PC-3 (cell line): ENCODE measurements at regions not wholly inside any gene's neighbourhood (a gene's known extent, or its start where the extent isn't known, plus 50 kb on each side); places are given as distances from the start of the nearest gene placed in this dataset.

Source experiments
- ATAC-seq: fragments of 200-7000 bp; cut with Tn5 transposase; 2 replicates; pipeline ENCODE4 v1.9.1; 2020; ENCODE audit warnings: mild to moderate bottlenecking, moderate library complexity
- BruUV-seq: library from RNA; stranded (reverse); fragments of 400-500 nt; replicated peaks from 2 replicates; lab custom pipeline; 2021; lab: Mats Ljungman, UMichigan
- CTCF ChIA-PET: fragments of 300-600 bp; sonication (Branson Sonifier 250); formaldehyde crosslinking; loops from one replicate; lab custom pipeline; 2022; ENCODE audit warnings: antibody characterized with exemption; lab: Charles Lee
- POLR2A ChIA-PET: fragments of 300-600 bp; sonication (Branson Sonifier 250); formaldehyde crosslinking; loops from one replicate; lab custom pipeline; 2022; ENCODE audit warnings: antibody characterized with exemption; ENCODE audit not compliant: unreplicated experiment; lab: Charles Lee
- DNase-seq: peaks from one replicate; pipeline ENCODE4 v3.0.0-alpha.2; 2015
- H2AFZ ChIP-seq: fragments of 300-600 bp; sonication (generic); 2 replicates; pipeline ENCODE4 v1.6.0; 2016; ENCODE audit warnings: antibody characterized with exemption, low read length
- H3F3A ChIP-seq: fragments of 300-600 bp; sonication (generic); one replicate; pipeline ENCODE4 v1.6.0; 2017; ENCODE audit warnings: antibody characterized with exemption, low read length, control low read depth, mild to moderate bottlenecking; ENCODE audit not compliant: unreplicated experiment
- H3K27ac ChIP-seq: fragments of 300-600 bp; sonication (generic); 2 replicates; pipeline ENCODE4 v1.5.1; 2016; ENCODE audit warnings: mild to moderate bottlenecking, low read length
- H3K27me3 ChIP-seq: fragments of 300-600 bp; sonication (generic); 2 replicates; pipeline ENCODE4 v1.6.1; 2016; ENCODE audit warnings: low read length, mixed read lengths
- H3K36me3 ChIP-seq: fragments of 300-600 bp; sonication (generic); 2 replicates; pipeline ENCODE4 v1.6.1; 2016; ENCODE audit warnings: low read depth, mixed run types, low read length, mixed read lengths
- H3K4me1 ChIP-seq: fragments of 300-600 bp; sonication (generic); 2 replicates; pipeline ENCODE4 v1.5.1; 2016; ENCODE audit warnings: low read length; ENCODE audit not compliant: insufficient read depth
- H3K4me2 ChIP-seq: fragments of 300-600 bp; sonication (generic); 2 replicates; pipeline ENCODE4 v1.6.0; 2016; ENCODE audit warnings: low read length
- H3K4me3 ChIP-seq: fragments of 300-600 bp; sonication (generic); 2 replicates; pipeline ENCODE4 v1.5.1; 2016; ENCODE audit warnings: mild to moderate bottlenecking, low read length, mixed read lengths
- H3K79me2 ChIP-seq: fragments of 300-600 bp; sonication (generic); 2 replicates; pipeline ENCODE4 v1.6.1; 2017; ENCODE audit warnings: low read length, mixed read lengths
- H3K9ac ChIP-seq: fragments of 300-600 bp; sonication (generic); 2 replicates; pipeline ENCODE4 v1.6.0; 2016; ENCODE audit warnings: mild to moderate bottlenecking, low read length
- H3K9me2 ChIP-seq: fragments of 300-600 bp; sonication (generic); replicated peaks from 2 replicates; pipeline ENCODE4 v1.6.1; 2016; ENCODE audit warnings: mixed run types, low read length, mixed read lengths
- H3K9me3 ChIP-seq: fragments of 300-600 bp; sonication (generic); 2 replicates; pipeline ENCODE4 v1.6.1; 2016; ENCODE audit warnings: low read length, mixed read lengths
- H4K20me1 ChIP-seq: fragments of 300-600 bp; sonication (generic); 2 replicates; pipeline ENCODE4 v1.6.1; 2016; ENCODE audit warnings: low read length, mixed read lengths
- EZH2 ChIP-seq: fragments of 300-600 bp; sonication (generic); IDR thresholded peaks from one replicate; pipeline ENCODE4 v1.6.1; 2017; ENCODE audit warnings: antibody characterized with exemption, mild to moderate bottlenecking, low read length; ENCODE audit not compliant: unreplicated experiment
- EZH2phosphoT487 ChIP-seq: fragments of 300-600 bp; sonication (generic); IDR thresholded peaks from 2 replicates; pipeline ENCODE4 v1.6.1; 2018; ENCODE audit warnings: mild to moderate bottlenecking, antibody characterized with exemption, low read length, borderline replicate concordance
- intact Hi-C: fragments of 100-400 bp; cut with micrococcal nuclease; formaldehyde crosslinking; loops from 2 replicates; pipeline ENCODE4 v1.9.0; 2023
- TF ChIP-seq, protein P1 (sequence below): fragments of 300-600 bp; sonication (generic); conservative IDR thresholded peaks from 2 replicates; pipeline ENCODE4 v1.5.1; 2017; ENCODE audit warnings: antibody characterized with exemption, low read depth, mild to moderate bottlenecking, low read length

DNA sequence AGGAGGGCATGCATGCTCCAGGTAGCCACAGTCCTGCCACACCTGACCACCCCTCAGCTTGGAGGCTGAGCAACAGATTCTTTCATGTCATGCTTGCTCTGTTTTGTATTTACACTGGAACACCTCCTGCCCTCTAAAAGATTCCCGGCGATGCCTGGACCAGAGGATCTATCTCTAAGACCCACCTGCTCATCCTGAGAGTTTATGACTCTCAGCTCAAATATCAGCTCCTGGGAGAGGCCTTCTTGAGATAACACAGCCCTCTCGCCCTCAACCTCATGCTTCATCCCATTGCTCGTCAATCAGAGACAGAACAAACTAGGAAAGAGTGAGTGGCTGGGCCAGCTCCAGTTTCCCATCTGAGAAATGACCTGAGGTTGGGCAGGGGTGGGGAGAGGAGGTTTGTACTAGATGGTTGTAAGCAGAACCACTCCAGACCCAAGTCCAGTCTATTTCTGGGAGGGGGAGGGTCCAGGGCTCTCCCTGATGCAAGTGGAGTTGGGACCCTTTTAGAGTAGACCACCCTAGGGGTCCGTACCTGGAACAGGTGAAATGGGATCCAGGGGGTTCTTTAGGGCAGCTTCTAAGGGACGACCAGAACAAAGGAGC is 524.5 kb downstream of the MATN1 start:
- Histone ChIP-seq H3K36me3 (no peaks in the 10 kb centered on the region), H4K20me1 (no peaks in the 10 kb centered on the region), H3K4me2 (no peak overlapping the region), H3K27ac (no peak overlapping the region), H3K4me3 (no peak overlapping the region), H3K9ac (no peak overlapping the region), H2AFZ (no peak overlapping the region), H3K9me2 (no peaks in the 10 kb centered on the region), H3K4me1 (no peaks in the 10 kb centered on the region), H3K27me3 (peaks cover 22% of the 10 kb centered on the region), H3K79me2 (no peaks in the 10 kb centered on the region), H3K9me3 (peaks cover 4% of the 10 kb centered on the region; the same call in 1 of the 2 replicates), H3F3A (no peaks in the 10 kb centered on the region)
- POLR2A ChIA-PET: no interaction called here
- no peak for TF ChIP-seq EZH2phosphoT487
- TF ChIP-seq, protein P1, sequence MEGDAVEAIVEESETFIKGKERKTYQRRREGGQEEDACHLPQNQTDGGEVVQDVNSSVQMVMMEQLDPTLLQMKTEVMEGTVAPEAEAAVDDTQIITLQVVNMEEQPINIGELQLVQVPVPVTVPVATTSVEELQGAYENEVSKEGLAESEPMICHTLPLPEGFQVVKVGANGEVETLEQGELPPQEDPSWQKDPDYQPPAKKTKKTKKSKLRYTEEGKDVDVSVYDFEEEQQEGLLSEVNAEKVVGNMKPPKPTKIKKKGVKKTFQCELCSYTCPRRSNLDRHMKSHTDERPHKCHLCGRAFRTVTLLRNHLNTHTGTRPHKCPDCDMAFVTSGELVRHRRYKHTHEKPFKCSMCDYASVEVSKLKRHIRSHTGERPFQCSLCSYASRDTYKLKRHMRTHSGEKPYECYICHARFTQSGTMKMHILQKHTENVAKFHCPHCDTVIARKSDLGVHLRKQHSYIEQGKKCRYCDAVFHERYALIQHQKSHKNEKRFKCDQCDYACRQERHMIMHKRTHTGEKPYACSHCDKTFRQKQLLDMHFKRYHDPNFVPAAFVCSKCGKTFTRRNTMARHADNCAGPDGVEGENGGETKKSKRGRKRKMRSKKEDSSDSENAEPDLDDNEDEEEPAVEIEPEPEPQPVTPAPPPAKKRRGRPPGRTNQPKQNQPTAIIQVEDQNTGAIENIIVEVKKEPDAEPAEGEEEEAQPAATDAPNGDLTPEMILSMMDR: no peak
- TF ChIP-seq EZH2: no peak
- intact Hi-C loops: no loop called here
- no TSS peak for BruUV-seq
- no peak for DNase-seq
- CTCF ChIA-PET: no interaction called here
- ATAC-seq: no peak

GRCh38 chr1:30198451-30198760 is 525.0 kb downstream of the MATN1 start:
- Histone ChIP-seq H3K9me2 (no peaks in the 10 kb centered on the region), H3K4me2 (no peak overlapping the region), H3K79me2 (no peaks in the 10 kb centered on the region), H3K27ac (no peak overlapping the region), H3K4me3 (no peak overlapping the region), H3K9ac (no peak overlapping the region), H3K27me3 (peaks cover 20% of the 10 kb centered on the region), H3K36me3 (no peaks in the 10 kb centered on the region), H3K4me1 (no peaks in the 10 kb centered on the region), H3K9me3 (peaks cover 4% of the 10 kb centered on the region; the same call in 1 of the 2 replicates), H2AFZ (no peak overlapping the region), H3F3A (no peaks in the 10 kb centered on the region), H4K20me1 (no peaks in the 10 kb centered on the region)
- ATAC-seq: no peak
- no peak for DNase-seq
- no TSS peak for BruUV-seq
- ChIA-PET CTCF (no interaction called here), POLR2A (no interaction called here)
- intact Hi-C loops: no loop called here
- TF ChIP-seq, protein P1: no peak
- TF ChIP-seq EZH2phosphoT487 (no peak), EZH2 (no peak)

GRCh38 chr1:30197639-30198450 is 525.5 kb downstream of the MATN1 start:
- CTCF ChIA-PET: no interaction called here
- no peaks in the 10 kb centered on the region for H3K4me1 ChIP-seq
- no peaks in the 10 kb centered on the region for H4K20me1 ChIP-seq
- peaks cover 17% of the 10 kb centered on the region; the same call in 1 of the 2 replicates for H3K27me3 ChIP-seq
- no TSS peak for BruUV-seq
- no peak overlapping the region for H3K4me3 ChIP-seq
- H3F3A ChIP-seq: no peaks in the 10 kb centered on the region
- H3K9ac ChIP-seq: no peak overlapping the region
- ATAC-seq (no peak), DNase-seq (no peak)
- H3K9me3 ChIP-seq: peaks cover 4% of the 10 kb centered on the region; the same call in 1 of the 2 replicates
- TF ChIP-seq EZH2phosphoT487 (no peak), EZH2 (no peak)
- TF ChIP-seq, protein P1: no peak
- H3K27ac ChIP-seq: no peak overlapping the region
- H3K4me2 ChIP-seq: no peak overlapping the region
- intact Hi-C loops: no loop called here
- no peak overlapping the region for H2AFZ ChIP-seq
- H3K36me3 ChIP-seq: no peaks in the 10 kb centered on the region
- POLR2A ChIA-PET: no interaction called here
- H3K9me2 ChIP-seq: no peaks in the 10 kb centered on the region
- no peaks in the 10 kb centered on the region for H3K79me2 ChIP-seq
